Stimulated activated CD4-positive, alpha-beta T cell treated with anti-CD3 and anti-CD28 coated beads, Interleukin-4, amount 100 ng/mL, for 48 hours (primary cell): ENCODE measurements at regions not wholly inside any gene's neighbourhood (a gene's known extent, or its start where the extent isn't known, plus 50 kb on each side); places are given as distances from the start of the nearest gene placed in this dataset.
"Not testable (repeated sequence)": the region's sequence is repeated elsewhere in the genome, so short reads cannot be mapped to it uniquely, and the experiment has no call there.

Experiments
- DNase-seq, 2 donors: peaks; one replicate each; pipeline ENCODE4 v3.0.0-alpha.2; 2020; ENCODE audit warnings: low read depth in 2 of 2

DNA sequence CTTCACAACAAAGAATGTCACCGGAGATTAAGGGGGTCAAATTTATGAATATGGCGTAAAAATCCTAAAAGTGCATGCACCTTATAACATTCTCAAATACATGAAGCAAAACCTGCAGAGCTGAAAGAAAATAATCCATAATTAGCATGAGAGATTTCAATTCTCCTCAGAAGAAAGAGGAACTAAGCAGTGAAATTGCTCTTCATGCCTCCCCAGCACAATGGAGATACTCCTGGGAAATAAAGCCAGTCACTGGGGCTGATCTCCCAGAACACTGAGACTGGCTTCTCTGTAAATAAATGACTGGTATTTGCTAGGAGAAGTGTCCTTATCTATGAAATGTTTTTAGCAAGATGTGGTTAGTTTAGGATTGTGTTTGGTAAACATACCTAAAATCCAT lies 68.1 kb downstream of the GOLGA6L6 start:
- DNase-seq: not testable (repeated sequence)

DNA sequence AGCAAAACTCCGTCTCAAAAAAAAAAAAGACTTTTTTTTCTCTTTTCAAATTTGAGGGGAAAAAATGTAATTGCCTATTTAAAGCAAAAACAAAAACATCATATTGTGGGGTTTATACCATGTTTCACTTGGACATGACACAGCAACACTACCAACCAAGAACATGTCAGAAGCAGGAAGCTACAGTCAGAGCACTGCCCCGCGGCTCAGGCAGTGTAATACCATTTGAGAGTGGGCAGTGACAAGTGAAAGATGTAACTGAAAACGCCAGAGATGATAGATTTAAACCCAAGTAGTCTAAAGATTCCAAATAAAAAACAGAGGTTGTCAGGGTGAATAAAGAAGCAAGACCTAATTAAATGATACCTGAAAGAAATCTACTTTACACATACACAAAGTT lies 68.6 kb downstream of the GOLGA6L6 start:
- DNase-seq: not testable (repeated sequence)

DNA sequence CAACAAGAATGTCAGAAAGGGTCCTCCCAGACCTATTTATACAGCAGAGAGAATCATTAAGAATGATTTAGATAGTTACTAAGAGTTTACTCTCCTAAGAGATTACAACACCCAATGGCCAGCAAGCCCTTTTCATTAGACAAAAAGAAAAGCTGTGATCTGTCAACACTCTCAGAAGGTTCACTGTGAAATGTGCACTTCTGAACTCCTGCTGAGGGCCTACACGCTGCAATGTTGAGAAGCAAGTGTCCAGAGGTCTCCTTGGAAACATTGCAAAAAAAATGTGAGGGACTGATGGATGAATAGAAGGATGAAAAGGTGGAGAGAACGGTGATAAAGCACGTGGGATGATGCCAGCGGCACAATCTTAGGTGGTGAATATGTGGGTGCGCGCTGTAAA lies 70.8 kb downstream of the GOLGA6L6 start:
- not testable (repeated sequence) for DNase-seq

DNA sequence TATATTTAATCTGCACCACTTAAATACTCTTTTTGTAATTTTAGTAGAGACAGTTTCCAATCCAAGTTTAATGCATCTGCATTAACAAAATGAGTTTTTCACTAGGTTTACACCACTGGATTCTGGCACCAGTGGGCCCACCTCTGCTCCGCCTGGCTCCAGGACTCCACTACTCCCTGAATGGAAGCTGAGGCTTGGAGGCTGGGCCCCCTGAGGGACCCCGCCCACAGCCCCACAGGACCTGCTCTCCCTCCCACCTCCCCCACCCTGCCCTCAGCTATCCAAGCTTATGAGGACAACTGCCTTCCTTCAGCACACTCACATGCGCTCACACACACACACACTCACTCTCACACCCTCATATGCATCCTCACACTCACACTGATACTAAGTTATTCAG lies 100.5 kb downstream of the GOLGA6L6 start:
- not testable (repeated sequence) for DNase-seq

DNA sequence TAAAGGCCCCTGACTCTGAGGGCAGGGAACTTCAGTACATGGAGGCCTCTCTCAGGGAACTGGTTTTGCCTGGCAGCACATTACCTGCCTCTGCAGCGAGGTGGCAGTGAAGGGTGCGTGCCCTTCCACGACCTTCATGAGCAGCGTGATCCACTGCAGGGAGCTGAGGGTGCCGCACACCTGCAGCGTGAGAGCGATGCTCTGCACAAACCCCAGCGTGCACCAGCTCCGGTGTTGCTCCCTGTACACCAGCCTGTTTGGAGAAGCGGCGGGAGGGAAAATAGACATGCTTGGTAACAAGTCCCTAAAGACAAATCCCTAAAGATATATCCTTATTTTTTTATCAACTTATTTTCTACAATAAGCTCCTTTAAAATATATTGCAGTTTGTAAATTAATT lies 101.2 kb downstream of the GOLGA6L6 start:
- not testable (repeated sequence) for DNase-seq

DNA sequence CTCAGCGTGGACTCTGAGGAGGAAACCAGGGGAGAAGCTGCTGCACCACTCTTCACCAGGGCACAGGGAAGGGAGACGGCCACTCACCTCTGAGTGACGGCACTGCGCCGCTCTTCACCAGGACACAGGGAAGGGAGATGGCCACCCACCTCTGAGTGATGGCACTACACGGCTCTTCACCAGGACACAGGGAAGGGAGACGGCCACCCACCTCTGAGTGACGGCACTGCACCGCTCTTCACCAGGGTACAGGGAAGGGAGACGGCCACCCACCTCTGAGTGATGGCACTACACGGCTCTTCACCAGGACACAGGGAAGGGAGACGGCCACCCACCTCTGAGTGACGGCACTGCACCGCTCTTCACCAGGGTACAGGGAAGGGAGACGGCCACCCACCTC lies 102.5 kb downstream of the GOLGA6L6 start:
- not testable (repeated sequence) for DNase-seq

DNA sequence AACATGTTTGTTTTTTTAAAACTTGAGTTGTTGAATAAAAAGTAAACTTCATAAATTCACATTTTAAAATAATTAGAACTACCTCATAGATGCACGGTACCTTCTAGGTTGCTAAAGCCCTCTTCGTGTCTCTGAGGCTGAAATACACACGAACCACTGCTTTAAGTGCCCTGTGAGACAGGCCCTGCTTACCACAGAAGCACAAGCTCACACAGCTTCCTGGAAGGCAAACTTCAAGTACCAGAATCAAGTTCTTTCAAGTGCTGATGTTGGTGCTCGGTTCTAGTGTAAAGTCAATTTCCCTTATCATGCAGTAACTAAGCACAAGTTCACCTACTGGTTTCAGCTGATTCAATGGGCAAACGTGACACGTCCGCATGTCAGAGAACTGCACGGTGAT lies 103.3 kb downstream of the GOLGA6L6 start:
- DNase-seq: not testable (repeated sequence)

DNA sequence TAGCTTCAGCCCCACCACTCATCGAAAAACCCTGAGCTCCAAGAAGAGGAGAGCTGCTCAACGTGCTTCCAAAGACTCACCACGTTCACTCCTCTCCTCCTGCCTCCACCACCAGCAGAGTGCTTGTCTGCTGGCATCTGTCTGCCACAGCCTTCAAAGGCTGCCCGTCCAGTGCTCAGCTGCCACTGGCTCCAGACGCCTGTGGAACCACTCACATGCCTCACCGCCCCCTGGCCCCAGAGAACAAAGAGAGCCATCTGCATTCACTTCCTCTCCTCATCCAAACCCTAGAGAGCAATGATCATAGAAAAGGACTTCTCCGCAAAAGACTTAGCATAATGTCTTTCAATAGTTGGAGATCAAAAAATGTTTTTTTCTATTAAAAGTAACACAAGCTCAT lies 108.1 kb downstream of the GOLGA6L6 start:
- DNase-seq: not testable (repeated sequence)

DNA sequence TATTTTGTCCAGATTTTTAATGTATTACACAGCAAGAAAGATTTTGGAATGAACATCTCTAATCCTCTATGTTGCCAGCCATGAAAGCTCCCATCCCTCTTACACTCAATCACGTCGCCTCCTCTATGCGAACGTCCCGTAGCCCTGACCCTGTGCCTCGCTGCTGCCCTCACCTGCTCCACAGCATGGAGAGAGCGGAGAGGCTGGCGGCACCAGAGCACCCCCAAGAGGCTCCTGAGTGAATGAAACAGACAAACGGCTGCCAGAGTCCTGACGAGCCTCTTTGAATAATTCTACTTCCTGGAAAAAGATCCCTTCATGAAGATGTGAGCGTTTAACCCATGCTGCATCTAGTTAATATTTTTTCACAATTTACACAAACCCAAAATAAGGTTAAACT lies 111.1 kb downstream of the GOLGA6L6 start:
- DNase-seq: not testable (repeated sequence)

DNA sequence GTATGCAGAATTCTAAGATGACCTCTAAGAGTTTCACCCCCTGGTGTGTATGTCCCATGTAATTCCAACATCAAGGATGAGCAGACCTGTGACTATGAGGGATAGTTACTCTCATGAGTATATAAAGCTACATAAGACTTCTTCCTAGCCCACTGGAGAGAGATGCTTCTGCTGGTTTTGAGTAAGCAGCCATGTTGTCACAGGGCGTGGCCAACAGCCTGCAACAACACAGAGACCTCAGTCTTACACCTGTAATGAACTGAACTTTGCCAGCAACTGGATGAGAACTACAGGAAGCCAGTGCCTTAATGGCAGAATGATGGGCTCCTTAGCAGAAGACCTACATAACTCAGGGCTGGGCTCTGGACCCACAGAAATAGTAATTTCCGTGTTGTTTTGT lies 120.9 kb downstream of the GOLGA6L6 start:
- not testable (repeated sequence) for DNase-seq

DNA sequence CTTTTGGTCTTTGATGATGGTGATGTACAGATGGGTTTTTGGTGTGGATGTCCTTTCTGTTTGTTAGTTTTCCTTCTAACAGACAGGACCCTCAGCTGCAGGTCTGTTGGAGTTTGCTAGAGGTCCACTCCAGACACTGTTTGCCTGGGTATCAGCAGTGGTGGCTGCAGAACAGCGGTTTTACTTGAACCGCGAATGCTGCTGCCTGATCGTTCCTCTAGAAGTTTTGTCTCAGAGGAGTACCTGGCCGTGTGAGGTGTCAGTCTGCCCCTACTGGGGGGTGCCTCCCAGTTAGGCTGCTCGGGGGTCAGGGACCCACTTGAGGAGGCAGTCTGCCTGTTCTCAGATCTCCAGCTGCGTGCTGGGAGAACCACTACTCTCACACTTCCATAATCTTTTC lies 125.0 kb downstream of the GOLGA6L6 start:
- DNase-seq: not testable (repeated sequence)

DNA sequence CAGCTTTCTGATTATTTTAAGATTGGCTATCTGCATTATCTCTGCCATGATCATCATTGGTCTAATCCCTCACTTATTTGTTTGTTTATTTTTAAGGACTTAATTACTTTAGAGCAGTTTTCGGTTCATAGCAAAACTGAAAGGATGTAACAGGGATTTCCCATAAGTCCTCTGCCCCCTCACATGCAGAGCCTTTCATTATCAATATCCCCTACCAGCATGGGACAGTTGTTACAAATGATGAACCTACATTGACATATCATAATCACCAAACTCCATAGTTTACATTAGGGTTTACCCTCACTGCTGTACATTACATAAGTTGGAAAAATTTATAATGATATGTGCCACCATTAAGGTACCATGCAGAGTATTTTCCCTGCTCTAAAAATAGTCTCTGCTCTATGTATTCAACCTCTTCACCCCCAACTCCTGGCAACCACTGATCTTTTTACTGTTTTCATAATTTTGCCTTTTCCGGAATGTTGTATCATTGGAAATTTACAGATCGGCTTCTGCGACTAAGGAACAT lies 131.9 kb downstream of the GOLGA6L6 start:
- DNase-seq: not testable (repeated sequence)

DNA sequence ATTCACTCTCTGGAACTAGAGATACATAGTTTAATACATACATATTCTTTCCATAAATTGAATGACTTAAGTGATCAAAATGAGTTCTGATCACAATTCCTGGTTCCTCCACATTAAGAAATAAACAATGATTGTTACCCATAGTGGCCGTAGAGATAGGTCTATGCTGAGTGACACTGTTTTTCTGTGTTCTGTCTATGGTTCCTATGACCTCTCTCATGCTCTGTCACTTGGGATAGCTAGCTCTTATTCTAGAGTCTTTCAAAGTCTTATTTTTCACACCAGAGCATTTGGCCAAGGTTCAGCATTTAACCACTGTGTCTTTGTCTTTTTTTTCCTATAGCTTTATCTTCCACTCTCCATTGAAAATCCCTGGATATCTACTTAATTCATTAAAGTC lies 132.4 kb downstream of the GOLGA6L6 start:
- no peak for DNase-seq

DNA sequence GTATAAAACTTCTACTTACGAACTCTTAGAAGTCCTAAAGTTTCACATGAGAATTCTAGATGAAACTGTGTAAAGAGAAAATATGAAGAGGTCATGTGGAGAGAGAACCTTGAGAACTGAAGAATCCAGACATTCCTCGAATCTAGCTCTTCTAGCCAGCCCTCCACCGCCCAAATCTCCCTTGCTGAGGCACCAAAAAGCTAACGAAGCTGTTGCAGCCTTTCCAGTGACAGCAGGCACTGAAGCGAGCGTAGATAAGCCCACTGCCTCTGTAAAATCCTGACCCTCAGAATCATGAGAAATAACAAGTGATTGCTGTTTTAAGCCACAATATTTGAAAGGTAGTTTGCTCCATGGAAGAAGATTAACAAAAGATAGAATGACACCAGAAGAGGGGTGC lies 134.0 kb downstream of the GOLGA6L6 start:
- DNase-seq: no peak

DNA sequence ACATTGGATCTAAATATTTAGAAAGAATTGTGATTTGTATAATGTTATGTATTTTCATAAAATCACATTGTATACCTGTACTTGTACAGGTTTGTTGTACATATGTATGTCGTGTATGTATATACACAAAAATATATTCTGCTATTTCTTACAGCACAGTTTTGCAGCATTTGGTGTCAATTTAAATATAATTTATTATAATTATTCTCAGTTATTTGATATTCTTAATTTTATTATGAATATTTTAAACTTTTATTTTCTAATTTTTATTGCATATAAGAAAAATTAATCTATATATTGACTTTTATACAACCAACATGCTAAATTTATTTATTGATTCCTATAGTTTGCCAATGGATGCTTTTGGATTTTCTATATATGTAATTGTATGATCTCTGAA lies 137.0 kb downstream of the GOLGA6L6 start:
- not testable (repeated sequence) for DNase-seq

DNA sequence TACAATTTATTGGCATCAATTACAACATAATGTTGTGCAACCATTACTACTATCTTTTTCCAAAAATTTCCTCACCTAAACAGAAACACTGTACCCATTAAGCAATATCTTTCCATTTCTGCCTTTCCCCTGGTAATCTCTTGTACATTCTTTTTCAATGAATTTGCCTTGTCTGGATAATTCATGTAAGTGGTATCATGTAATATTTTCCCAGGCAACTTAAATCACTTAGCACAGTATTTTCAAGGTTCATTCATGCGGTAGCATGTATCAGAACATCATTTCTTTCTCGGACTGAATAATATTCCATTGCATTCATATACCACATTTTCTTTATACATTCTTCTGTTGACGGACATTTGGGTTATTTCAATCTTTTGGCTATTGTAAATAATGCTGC lies 139.0 kb downstream of the GOLGA6L6 start:
- DNase-seq: not testable (repeated sequence)

DNA sequence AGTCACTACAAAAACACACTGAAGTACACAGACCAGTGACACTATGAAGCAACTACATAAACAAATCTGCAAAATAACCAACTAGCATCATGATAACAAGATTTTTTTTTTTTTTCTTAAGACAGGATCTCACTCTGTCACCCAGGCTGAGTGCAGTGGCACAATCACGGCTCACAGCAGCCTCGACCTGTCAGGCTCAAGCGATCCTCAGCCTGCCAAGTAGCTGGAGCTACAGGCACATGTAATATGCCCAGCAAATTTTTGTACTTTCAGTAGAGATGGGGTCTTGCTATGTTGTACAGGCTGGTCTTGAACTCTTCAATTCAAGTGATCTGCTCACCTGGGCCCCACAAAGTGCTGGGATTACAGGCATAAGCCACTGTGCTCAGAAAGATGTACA lies 140.5 kb downstream of the GOLGA6L6 start:
- not testable (repeated sequence) for DNase-seq

DNA sequence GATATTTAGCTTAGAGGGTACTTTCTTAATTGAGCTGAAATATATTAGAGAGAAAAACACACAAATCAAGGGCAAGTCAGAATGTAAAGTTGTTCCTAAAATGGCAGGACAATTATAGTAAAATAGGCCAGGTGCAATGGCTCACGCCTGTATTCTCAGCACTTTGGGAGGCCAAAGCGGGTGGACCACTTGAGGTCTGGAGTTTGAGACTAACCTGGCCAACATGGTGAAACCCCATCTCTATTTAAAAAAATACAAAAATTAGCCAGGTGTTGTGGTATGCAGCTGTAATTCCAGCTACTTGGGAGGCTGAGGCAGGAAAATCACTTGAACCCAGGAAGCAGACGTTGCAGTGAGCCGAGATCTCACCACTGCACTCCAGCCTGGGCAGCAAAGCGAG lies 142.9 kb downstream of the GOLGA6L6 start:
- DNase-seq: not testable (repeated sequence)

DNA sequence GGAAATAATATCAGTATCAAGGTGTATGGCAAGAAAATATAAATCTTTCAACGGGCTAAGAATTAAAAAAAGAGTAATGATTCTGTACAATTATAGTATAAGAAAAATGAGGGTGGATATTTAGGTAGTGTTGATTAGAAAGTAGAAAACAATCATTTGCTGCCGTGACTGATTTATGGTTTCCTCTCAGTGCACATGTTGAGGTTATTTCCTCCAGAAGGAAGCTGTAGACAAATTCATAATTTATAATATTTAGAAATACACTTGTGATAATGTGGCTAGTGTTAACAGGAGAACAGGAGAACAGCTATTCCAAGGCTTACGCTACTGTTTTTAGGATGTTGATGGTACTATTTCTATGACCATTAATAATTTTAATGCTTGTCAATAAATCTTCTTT lies 153.4 kb downstream of the GOLGA6L6 start:
- not testable (repeated sequence) for DNase-seq

DNA sequence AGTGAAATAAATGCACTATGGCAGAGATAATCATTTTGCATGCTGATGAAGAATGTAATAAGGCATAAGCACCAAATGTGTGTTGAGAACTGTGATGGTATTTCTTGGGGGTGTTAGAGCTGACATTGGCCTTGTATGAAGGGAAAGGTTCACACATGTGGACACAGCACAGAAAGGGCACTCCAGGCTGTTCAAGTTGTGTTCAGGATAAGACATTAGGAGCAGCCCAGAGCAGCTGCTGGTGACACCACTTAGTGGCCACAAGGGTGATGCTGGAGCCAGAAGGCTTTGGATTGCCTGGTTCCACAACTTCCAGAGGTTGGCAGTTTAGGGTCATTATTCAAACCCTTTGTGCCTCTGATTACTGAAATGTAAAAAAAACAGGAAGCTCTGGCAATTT lies 155.4 kb downstream of the GOLGA6L6 start:
- no peak for DNase-seq

DNA sequence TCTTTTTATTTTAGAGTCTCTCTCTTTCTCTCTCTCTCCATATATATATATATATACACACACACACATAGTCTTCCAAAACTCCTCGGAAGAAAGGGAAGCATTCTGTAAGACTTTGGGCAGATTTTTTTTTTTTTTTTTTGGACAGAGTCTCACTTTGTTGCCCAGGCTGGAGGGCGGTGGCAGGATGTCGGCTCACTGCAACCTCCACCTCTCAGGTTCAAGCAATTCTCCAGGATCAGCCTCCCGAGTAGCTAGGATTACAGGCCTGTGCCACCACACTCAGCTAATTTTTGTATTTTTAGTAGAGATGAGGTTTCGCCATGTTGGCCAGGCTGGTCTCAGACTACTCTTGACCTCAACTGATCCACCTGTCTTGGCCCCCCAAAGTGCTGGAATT lies 161.4 kb downstream of the GOLGA6L6 start:
- not testable (repeated sequence) for DNase-seq

DNA sequence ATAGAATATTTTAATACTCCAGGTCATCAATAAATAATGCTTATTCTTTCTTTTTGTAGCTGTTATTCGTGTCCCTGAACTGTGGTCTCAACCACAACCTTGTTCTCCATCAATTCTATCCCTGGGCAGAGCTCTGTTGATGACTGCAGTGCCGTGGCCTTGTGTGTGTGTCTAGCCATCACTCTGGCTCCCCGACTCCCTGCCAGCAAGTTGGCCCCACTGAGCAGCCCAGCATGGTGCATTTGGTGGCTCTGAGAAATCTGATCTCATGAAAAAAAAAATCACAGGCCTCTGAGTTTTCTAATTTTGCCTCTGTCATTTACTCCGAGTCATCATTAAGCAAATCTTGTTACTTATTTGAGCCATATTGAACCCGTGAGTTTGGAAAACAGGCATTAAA lies 164.7 kb downstream of the GOLGA6L6 start:
- DNase-seq: no peak

DNA sequence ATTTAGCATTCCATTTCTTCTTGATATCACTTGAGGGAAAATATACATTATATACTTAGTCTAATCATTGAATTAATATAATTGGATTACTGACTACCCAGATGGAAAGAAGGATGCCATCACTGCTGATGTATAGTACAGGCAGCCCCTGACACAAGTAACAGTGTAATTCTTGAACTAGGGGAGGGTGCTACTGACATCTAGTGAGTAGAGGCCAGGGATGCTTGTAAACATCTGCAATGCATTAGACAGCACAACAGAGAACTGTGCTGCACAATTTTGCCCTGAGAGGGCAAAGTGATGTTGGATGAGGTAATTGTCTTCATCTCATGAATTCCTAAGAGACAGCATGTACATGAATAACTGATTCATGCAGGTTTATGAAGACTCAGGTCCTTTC lies 169.2 kb downstream of the GOLGA6L6 start:
- DNase-seq: not testable (repeated sequence)

DNA sequence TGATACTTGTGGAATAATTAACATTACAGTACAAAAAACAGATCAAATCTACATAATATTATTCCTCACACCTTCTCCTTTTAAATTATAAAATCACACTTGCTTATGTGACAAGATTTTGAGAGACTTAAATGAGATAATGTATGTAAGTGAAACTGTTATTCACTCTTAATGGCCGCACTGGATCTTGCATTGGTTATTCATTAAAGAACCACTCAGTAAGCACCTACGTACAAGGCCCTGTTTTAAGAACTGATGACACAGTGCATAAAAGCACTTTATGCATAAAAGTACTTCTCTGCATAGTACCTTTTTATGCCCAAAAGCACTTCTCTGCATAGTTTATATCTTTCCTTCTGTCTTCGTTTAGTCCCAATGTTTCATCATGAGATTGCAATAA lies 172.1 kb downstream of the GOLGA6L6 start:
- DNase-seq: no peak
